Suppressor macrophage (primary cell): ENCODE measurements at regions not wholly inside any gene's neighbourhood (a gene's known extent, or its start where the extent isn't known, plus 50 kb on each side); places are given as distances from the start of the nearest gene placed in this dataset.
A peak's percentile ranks its signal among the peaks of the same experiment; 100 is the strongest.

ENCODE experiments used
- DNase-seq, 4 experiments: peaks; one replicate each; pipeline ENCODE4 v3.0.0-alpha.2; 2020 to 2022

- DNase-seq = no peak
Measured at GRCh38 chr6:29884261-29884660, 56.6 kb downstream of the HLA-G start.

- DNase-seq = peak in 1 of 4 experiments; percentile 13
Measured at GRCh38 chr6:29886701-29887100, 55.6 kb upstream of the HLA-A start.

DNA sequence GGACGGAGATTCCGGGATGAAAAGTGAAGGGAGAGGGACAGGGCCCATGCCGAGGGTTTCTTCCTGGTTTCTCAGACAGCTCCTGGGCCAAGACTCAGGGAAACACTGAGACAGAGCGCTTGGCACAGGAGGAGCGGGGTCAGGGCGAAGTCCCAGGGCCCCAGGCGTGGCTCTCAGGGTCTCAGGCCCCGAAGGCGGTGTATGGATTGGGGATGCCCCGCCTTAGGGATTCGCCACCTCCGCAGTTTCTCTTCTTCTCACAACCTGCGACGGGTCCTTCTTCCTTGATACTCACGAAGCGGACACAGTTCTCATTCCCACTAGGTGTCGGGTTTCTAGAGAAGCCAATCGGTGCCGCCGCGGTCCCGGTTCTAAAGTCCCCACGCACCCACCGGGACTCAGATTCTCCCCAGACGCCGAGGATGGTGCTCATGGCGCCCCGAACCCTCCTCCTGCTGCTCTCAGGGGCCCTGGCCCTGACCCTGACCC is 55.0 kb upstream of the HLA-A start:
- DNase-seq = peak; percentile 28 to 61 (median 46)

DNA sequence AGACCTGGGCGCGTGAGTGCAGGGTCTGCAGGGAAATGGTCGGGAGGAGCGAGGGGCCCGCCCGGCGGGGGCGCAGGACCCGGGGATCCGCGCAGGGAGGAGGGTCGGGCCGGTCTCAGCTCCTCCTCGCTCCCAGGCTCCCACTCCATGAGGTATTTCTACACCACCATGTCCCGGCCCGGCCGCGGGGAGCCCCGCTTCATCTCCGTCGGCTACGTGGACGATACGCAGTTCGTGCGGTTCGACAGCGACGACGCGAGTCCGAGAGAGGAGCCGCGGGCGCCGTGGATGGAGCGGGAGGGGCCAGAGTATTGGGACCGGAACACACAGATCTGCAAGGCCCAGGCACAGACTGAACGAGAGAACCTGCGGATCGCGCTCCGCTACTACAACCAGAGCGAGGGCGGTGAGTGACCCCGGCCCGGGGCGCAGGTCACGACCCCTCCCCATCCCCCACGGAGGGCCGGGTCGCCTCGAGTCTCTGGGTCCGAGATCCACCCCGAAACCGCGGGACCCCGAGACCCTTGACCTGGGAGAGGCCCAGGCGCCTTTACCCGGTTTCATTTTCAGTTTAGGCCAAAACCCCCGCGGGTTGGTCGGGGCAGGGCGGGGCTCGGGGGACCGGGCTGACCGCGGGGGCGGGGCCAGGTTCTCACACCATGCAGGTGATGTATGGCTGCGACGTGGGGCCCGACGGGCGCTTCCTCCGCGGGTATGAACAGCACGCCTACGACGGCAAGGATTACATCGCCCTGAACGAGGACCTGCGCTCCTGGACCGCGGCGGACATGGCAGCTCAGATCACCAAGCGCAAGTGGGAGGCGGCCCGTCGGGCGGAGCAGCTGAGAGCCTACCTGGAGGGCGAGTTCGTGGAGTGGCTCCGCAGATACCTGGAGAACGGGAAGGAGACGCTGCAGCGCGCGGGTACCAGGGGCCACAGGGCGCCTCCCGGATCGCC is 54.2 kb upstream of the HLA-A start:
- DNase-seq = peak; percentile 28 to 71 (median 46)
